GM12874 (cell line): ENCODE measurements at regions not wholly inside any gene's neighbourhood (a gene's known extent, or its start where the extent isn't known, plus 50 kb on each side); places are given as distances from the start of the nearest gene placed in this dataset.

Experiments used
- TF ChIP-seq, protein P1 (sequence below): IDR thresholded peaks from 2 replicates; pipeline ENCODE4 v1.5.1; 2011; ENCODE audit warnings: low read depth, mild to moderate bottlenecking, control low read depth, low read length, moderate library complexity; ENCODE audit not compliant: insufficient read depth

DNA sequence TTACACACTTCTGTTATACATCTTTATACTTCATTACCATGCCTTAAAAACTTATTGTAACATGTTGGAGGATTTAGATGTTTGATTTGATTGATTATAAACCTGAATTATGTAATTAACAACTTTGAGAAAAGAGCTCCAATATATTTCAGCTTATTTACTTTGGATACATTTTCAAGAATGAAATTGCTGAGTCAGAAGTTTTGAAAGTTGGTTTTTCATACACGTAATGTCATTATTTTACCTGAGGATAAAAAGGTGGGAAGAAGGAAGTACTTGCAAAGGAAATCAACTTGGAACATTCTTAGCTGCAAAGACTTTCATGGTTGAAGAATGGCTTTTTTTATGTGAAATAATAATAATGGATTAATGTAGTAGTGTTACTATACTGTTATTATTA is 677.2 kb downstream of the FAM181B start:
- TF ChIP-seq, protein P1, sequence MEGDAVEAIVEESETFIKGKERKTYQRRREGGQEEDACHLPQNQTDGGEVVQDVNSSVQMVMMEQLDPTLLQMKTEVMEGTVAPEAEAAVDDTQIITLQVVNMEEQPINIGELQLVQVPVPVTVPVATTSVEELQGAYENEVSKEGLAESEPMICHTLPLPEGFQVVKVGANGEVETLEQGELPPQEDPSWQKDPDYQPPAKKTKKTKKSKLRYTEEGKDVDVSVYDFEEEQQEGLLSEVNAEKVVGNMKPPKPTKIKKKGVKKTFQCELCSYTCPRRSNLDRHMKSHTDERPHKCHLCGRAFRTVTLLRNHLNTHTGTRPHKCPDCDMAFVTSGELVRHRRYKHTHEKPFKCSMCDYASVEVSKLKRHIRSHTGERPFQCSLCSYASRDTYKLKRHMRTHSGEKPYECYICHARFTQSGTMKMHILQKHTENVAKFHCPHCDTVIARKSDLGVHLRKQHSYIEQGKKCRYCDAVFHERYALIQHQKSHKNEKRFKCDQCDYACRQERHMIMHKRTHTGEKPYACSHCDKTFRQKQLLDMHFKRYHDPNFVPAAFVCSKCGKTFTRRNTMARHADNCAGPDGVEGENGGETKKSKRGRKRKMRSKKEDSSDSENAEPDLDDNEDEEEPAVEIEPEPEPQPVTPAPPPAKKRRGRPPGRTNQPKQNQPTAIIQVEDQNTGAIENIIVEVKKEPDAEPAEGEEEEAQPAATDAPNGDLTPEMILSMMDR = no peak

DNA sequence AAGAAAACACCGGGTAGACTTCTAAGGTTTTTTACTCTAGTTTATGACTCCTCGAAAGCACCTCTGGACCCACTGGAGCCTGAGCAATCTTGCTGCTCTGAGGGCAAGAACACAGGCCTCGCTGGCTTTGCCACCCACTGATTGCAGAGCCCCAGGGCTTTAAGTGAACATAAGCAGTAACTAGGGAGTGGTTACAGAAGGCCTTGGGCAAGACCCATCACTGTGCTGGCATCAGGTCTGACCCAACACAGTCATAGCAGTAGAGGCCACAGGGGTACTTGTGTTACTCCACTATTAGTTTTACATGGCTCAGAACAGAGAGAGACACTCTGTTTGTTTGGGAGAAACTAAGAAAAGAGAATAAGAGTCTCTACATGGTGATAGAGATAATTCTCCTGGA is 684.5 kb downstream of the FAM181B start:
- TF ChIP-seq, protein P1 = no peak

DNA sequence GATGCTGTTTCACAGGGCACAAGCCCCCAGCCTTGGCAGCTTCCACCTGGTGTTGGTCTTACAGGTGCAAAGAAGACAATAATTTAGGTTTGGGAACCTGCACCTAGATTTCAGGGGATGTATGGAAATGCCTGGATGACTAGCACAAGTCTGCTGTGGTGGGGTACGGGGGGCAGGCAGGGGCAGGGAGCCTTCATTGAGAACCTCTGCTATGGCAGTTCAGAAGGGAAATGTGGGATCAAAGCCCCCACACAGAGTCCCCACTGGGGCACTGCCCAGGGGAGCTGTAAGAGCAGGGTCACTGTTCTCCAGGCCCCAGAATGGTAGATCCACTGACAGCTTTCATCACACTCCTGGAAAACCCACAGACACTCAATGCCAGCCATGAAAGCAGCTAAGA is 686.5 kb downstream of the FAM181B start:
- TF ChIP-seq, protein P1 = no peak

DNA sequence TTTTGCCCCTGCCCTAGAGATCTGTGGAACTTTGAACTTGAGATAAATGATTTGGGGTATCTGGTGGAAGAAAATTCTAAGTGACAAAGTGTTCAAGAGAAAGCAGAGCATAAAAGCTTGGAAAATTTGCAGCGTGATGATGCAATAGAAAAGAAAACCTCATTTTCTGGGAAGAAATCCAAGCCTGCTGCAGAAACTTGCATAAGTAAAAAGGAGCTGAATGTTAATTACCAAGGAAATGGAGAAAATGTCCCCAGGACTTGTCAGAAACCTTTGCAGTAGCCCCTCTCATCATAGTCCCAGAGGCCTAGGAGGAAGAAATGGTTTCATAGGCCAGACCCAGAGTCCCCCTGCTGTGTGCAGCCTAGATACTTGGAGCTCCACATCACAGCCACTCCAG is 686.9 kb downstream of the FAM181B start:
- TF ChIP-seq, protein P1 = no peak

DNA sequence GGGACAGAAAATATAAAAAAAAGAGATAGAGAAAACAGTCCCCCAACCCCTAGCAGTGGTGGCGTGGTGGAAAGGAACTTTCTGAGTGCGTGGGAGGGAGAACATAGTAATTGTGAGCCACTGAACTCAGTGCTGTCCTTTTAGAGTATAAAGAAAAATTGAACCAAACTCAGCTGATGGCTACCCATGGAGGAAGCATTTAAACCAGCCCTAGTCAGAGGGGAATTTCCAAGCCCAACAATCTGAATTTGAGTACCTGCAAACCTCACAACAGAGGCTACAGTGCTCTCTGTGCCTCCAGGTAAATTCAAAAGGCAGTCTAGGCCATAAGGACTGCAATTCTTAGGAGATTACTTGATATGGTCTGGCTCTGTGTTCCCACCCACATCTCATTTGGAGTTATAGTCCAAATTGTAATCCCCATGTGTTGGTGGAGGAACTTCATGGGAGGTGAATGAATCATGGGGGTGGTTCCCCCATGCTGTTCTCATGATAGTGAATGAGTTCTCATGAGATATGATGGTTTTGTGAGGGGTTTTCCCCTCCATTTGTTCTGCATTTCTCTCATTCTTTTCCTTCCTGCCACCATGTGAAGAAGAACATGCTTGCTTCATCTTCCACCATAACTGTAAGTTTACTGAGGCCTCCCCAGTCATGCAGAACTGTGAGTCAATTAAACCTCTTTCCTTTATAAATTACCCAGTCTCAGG is 687.8 kb downstream of the FAM181B start:
- TF ChIP-seq, protein P1 = no peak

DNA sequence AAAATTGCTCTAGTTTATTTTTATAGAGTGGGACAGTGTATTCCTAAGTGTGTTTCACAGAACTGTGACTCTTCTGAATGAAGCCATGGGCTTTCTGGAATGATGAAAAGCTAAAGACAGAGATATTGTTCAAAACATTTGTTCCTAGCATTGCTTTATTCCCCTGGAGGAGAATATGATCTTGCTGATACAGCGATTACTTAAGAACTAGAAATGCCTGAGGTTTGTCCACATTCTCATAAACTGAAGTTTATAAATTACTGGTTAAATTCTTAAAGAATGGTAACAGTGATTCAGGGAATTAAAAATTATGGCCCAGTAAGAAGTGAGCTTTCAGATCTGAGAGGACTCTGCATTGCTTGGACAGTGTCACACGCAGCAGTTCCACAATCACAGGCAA is 690.3 kb downstream of the FAM181B start:
- TF ChIP-seq, protein P1 = no peak

DNA sequence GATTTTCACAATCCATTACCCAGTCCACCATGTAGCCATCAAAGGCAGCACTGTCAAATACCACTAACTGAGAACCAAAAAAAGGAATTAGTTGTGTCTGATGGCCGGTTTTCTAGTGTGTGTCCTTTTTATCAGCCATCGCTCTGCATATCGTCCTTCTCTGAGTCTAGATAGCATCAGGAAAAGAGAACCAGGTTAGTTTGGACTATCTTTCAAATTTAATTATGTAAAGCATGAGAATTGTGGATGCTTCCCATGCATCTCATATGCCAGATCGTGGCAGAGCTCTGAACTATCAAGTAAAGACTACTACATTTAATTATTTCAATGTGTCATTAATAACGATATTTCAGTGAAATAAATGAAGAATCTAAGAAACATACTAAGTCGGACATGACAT is 691.9 kb downstream of the FAM181B start:
- TF ChIP-seq, protein P1 = no peak

DNA sequence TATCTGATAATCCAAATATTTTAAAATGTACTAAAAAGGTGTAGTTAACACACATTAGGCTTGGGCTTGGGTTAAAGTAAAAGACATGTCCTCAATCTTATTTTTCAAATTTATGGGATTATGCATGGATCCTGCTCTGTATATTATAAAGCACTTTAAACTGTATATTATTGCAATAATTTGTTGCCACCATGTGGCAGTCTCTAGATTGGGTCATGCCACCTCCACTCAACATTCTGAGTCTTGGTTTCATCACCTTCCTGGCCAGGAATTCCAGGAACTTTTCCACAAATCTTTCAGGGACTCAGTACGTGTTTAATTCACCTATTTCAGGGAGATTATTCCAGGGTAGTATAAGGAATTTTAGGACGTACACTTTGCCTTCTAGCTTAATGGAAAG is 695.5 kb downstream of the FAM181B start:
- TF ChIP-seq, protein P1 = no peak
